Tibial nerve (tissue), 4 donors: ENCODE measurements at regions not wholly inside any gene's neighbourhood (a gene's known extent, or its start where the extent isn't known, plus 50 kb on each side); places are given as distances from the start of the nearest gene placed in this dataset.

ENCODE experiments used
- EP300 ChIP-seq, 2 donors: sonication (generic); formaldehyde crosslinking; IDR thresholded peaks; one replicate each; pipeline ENCODE4 v1.6.1; 2017; ENCODE audit warnings: antibody characterized with exemption in 2 of 2, mild to moderate bottlenecking in 1 of 2
- POLR2A ChIP-seq, 2 donors: fragments of 450-650 bp; IDR thresholded peaks; one replicate each; pipeline ENCODE4 v1.6.1; 2017; ENCODE audit warnings: antibody characterized with exemption in 2 of 2, mild to moderate bottlenecking in 2 of 2, moderate library complexity in 2 of 2
- TF ChIP-seq, protein P1 (sequence below), 5 experiments: fragments of 200-600 bp in 3 of 5; fragments of 450-650 bp in 2 of 5; sonication (generic) in 3 of 5; IDR thresholded peaks; one replicate each; pipeline ENCODE4 v1.5.1; 2016 to 2019; ENCODE audit warnings: antibody characterized with exemption in 5 of 5, mild to moderate bottlenecking in 3 of 5, moderate library complexity in 2 of 5

DNA sequence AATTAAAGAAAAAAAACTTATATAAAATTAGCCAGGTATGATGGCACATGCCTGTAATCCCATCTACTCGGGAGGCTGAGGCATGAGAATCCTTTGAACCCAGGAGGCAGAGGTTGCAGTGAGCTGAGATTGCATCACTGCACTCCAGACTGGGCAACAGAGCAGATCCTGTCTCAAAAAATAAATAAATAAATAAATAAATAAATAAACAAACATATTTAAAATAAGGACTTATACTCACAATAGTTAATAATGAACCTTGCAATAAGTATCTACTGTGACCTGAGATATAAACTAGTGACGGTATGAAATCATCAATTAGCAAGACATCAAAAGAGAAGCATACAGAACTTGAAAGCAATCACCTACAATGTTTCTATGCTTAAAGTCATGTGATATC lies 548.4 kb upstream of the JARID2 start:
- TF ChIP-seq EP300 (IDR thresholded peaks at IDR 0.05) (no peak), POLR2A (IDR thresholded peaks at IDR 0.05) (no peak)
- TF ChIP-seq, protein P1, sequence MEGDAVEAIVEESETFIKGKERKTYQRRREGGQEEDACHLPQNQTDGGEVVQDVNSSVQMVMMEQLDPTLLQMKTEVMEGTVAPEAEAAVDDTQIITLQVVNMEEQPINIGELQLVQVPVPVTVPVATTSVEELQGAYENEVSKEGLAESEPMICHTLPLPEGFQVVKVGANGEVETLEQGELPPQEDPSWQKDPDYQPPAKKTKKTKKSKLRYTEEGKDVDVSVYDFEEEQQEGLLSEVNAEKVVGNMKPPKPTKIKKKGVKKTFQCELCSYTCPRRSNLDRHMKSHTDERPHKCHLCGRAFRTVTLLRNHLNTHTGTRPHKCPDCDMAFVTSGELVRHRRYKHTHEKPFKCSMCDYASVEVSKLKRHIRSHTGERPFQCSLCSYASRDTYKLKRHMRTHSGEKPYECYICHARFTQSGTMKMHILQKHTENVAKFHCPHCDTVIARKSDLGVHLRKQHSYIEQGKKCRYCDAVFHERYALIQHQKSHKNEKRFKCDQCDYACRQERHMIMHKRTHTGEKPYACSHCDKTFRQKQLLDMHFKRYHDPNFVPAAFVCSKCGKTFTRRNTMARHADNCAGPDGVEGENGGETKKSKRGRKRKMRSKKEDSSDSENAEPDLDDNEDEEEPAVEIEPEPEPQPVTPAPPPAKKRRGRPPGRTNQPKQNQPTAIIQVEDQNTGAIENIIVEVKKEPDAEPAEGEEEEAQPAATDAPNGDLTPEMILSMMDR (IDR thresholded peaks at IDR 0.05), result no peak
